Transverse colon (tissue), 4 donors: ENCODE measurements at regions not wholly inside any gene's neighbourhood (a gene's known extent, or its start where the extent isn't known, plus 50 kb on each side); places are given as distances from the start of the nearest gene placed in this dataset.

Experiments used
- EP300 ChIP-seq: sonication (generic); formaldehyde crosslinking; IDR thresholded peaks from one replicate; pipeline ENCODE4 v1.6.1; 2017; ENCODE audit warnings: antibody characterized with exemption, low read depth
- POLR2A ChIP-seq: fragments of 450-650 bp; IDR thresholded peaks from one replicate; pipeline ENCODE4 v1.6.1; 2016; ENCODE audit warnings: antibody characterized with exemption, mild to moderate bottlenecking, moderate library complexity
- POLR2AphosphoS5 ChIP-seq, 3 donors: sonication (generic); formaldehyde crosslinking; IDR thresholded peaks; one replicate each; pipeline ENCODE4 v1.6.1; 2016; ENCODE audit warnings: antibody characterized with exemption in 3 of 3
- TF ChIP-seq, protein P1 (sequence below), 5 experiments: fragments of 200-600 bp in 3 of 5; fragments of 450-650 bp in 2 of 5; sonication (generic) in 3 of 5; IDR thresholded peaks; 1 replicate in 2 of 5; 2 replicates in 3 of 5; pipeline ENCODE4 v1.5.1; 2016 to 2017; ENCODE audit warnings: antibody characterized with exemption in 5 of 5, inconsistent platforms in 3 of 5, mild to moderate bottlenecking in 2 of 5, moderate library complexity in 1 of 5

DNA sequence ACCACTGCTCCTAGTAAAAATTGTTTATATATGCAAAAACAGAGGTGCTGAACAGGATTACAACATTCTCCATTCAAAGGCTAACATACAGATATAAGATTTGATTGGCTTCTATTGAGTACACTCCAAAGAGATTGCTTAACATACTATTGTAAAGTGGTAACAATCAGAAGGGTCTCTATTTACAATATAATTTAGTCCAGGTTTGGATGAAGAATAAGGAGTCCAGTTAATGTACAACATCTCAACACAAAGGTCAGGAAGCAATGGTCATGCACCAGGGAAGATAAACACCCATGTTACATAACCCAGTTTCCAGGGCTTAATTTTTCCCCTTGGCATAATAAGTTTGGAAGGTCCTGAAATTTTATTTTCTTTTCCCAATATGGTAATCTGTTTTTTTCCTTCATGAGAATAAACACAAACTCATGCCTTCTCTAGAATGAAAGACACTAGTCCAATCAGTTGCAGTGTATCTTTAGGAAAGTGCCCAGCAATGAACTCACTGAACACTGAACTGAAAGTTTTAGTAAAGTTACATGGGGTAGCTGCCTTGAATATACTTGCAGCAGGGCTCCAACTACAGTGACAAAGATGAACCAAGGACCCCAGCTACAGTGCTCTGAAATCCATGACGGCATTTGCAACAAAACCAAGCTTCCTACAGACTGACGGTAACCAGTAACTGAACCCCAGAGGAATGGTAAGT, 255.3 kb upstream of the GJE1 start:
- TF ChIP-seq, protein P1, sequence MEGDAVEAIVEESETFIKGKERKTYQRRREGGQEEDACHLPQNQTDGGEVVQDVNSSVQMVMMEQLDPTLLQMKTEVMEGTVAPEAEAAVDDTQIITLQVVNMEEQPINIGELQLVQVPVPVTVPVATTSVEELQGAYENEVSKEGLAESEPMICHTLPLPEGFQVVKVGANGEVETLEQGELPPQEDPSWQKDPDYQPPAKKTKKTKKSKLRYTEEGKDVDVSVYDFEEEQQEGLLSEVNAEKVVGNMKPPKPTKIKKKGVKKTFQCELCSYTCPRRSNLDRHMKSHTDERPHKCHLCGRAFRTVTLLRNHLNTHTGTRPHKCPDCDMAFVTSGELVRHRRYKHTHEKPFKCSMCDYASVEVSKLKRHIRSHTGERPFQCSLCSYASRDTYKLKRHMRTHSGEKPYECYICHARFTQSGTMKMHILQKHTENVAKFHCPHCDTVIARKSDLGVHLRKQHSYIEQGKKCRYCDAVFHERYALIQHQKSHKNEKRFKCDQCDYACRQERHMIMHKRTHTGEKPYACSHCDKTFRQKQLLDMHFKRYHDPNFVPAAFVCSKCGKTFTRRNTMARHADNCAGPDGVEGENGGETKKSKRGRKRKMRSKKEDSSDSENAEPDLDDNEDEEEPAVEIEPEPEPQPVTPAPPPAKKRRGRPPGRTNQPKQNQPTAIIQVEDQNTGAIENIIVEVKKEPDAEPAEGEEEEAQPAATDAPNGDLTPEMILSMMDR (IDR thresholded peaks at IDR 0.05), result no peak
- TF ChIP-seq POLR2A, result no peak
- TF ChIP-seq EP300, result no peak
- no peak for TF ChIP-seq POLR2AphosphoS5 (IDR thresholded peaks at IDR 0.05)
